Smooth muscle cell (in vitro differentiated cells): ENCODE measurements at regions not wholly inside any gene's neighbourhood (a gene's known extent, or its start where the extent isn't known, plus 50 kb on each side); places are given as distances from the start of the nearest gene placed in this dataset.

ENCODE experiments used
- DNase-seq: peaks from one replicate; lab custom pipeline; 2025; ENCODE audit not compliant: unreplicated experiment; lab: John Stamatoyannopoulos, UW
- H2AFZ ChIP-seq: fragments of 200-600 bp; sonication (generic); 2 replicates; pipeline ENCODE4 v1.6.0; 2016; ENCODE audit warnings: antibody characterized with exemption, low read depth, mild to moderate bottlenecking
- H3F3A ChIP-seq: fragments of 200-600 bp; sonication (generic); 2 replicates; pipeline ENCODE4 v1.6.0; 2017; ENCODE audit warnings: antibody characterized with exemption, low read depth
- H3K27ac ChIP-seq: fragments of 200-600 bp; sonication (generic); 2 replicates; pipeline ENCODE4 v1.5.1; 2016; ENCODE audit warnings: low read depth, mild to moderate bottlenecking
- H3K27me3 ChIP-seq: fragments of 200-600 bp; sonication (generic); 2 replicates; pipeline ENCODE4 v1.6.1; 2016; ENCODE audit warnings: low read depth, mild to moderate bottlenecking
- H3K36me3 ChIP-seq: fragments of 200-600 bp; sonication (generic); 2 replicates; pipeline ENCODE4 v1.5.1; 2016; ENCODE audit warnings: low read depth
- H3K4me1 ChIP-seq: fragments of 200-600 bp; sonication (generic); 2 replicates; pipeline ENCODE4 v1.5.1; 2016; ENCODE audit warnings: low read depth
- H3K4me2 ChIP-seq: fragments of 200-600 bp; sonication (generic); 2 replicates; pipeline ENCODE4 v1.6.0; 2016; ENCODE audit warnings: mild to moderate bottlenecking
- H3K4me3 ChIP-seq: fragments of 200-600 bp; sonication (generic); 2 replicates; pipeline ENCODE4 v1.5.1; 2016; ENCODE audit warnings: mild to moderate bottlenecking
- H3K79me2 ChIP-seq: fragments of 200-600 bp; sonication (generic); 2 replicates; pipeline ENCODE4 v1.6.0; 2016; ENCODE audit warnings: low read depth, mild to moderate bottlenecking
- H3K9ac ChIP-seq: fragments of 200-600 bp; sonication (generic); 2 replicates; pipeline ENCODE4 v1.6.0; 2016; ENCODE audit warnings: low read depth
- H3K9me3 ChIP-seq: fragments of 200-600 bp; sonication (generic); replicated peaks from 2 replicates; pipeline ENCODE4 v1.5.1; 2016; ENCODE audit warnings: low read depth
- H4K20me1 ChIP-seq: fragments of 200-600 bp; sonication (generic); 2 replicates; pipeline ENCODE4 v1.6.0; 2016; ENCODE audit warnings: low read depth
- CTCF ChIP-seq: fragments of 200-600 bp; sonication (generic); IDR thresholded peaks from 2 replicates; pipeline ENCODE4 v1.5.1; 2017; ENCODE audit warnings: borderline replicate concordance, mild to moderate bottlenecking, antibody characterized with exemption; ENCODE audit not compliant: insufficient read depth, poor library complexity, severe bottlenecking
- WGBS: methylation state at CpG from one replicate; pipeline ENCODE4 v1.1.7; 2016; ENCODE audit warnings: low lambda C conversion rate; 5-methylcytosine and 5-hydroxymethylcytosine counted together

- no peaks in the 10 kb centered on the region for H3K79me2 ChIP-seq
- H3F3A ChIP-seq, result no peaks in the 10 kb centered on the region
Measured at GRCh38 chr2:185130685-185131084, 532.4 kb downstream of the ZNF804A start.

GRCh38 chr2:185132501-185133041 is 534.2 kb downstream of the ZNF804A start:
- Histone ChIP-seq H2AFZ (no peak overlapping the region), H3K36me3 (no peaks in the 10 kb centered on the region), H3F3A (no peaks in the 10 kb centered on the region), H3K4me3 (no peak overlapping the region), H3K79me2 (no peaks in the 10 kb centered on the region), H3K4me1 (no peaks in the 10 kb centered on the region), H3K9me3 (no peaks in the 10 kb centered on the region), H4K20me1 (no peaks in the 10 kb centered on the region), H3K9ac (no peak overlapping the region), H3K27ac (no peak overlapping the region), H3K4me2 (no peak overlapping the region), H3K27me3 (no peaks in the 10 kb centered on the region)
- WGBS, result 95% methylated on average over 39 of the region's 39 CpGs
- DNase-seq, result no peak
- no peak for TF ChIP-seq CTCF

More at GRCh38 chr2:185130685-185131084, 532.4 kb downstream of the ZNF804A start:
- no peak overlapping the region for H3K9ac ChIP-seq
- DNase-seq, result no peak
- no peak overlapping the region for H2AFZ ChIP-seq
- H3K27ac ChIP-seq, result no peak overlapping the region
- H3K36me3 ChIP-seq, result no peaks in the 10 kb centered on the region
- no peaks in the 10 kb centered on the region for H3K4me1 ChIP-seq
- no peak for TF ChIP-seq CTCF
- H4K20me1 ChIP-seq, result no peaks in the 10 kb centered on the region
- no peaks in the 10 kb centered on the region for H3K27me3 ChIP-seq
- no peak overlapping the region for H3K4me3 ChIP-seq
- WGBS, result 87% methylated on average over 4 of the region's 4 CpGs
- H3K9me3 ChIP-seq, result no peaks in the 10 kb centered on the region
- no peak overlapping the region for H3K4me2 ChIP-seq

- no peak for DNase-seq
- no peaks in the 10 kb centered on the region for H3K36me3 ChIP-seq
- TF ChIP-seq CTCF, result no peak
- H3K9ac ChIP-seq, result no peak overlapping the region
- H3K27me3 ChIP-seq, result no peaks in the 10 kb centered on the region
- H3K4me3 ChIP-seq, result no peak overlapping the region
- no peak overlapping the region for H3K4me2 ChIP-seq
- no peaks in the 10 kb centered on the region for H3F3A ChIP-seq
- H3K79me2 ChIP-seq, result no peaks in the 10 kb centered on the region
- H2AFZ ChIP-seq, result no peak overlapping the region
- H3K9me3 ChIP-seq, result no peaks in the 10 kb centered on the region
- no peak overlapping the region for H3K27ac ChIP-seq
- no peaks in the 10 kb centered on the region for H3K4me1 ChIP-seq
- no peaks in the 10 kb centered on the region for H4K20me1 ChIP-seq
Measured at GRCh38 chr2:185137700-185138099, 539.4 kb downstream of the ZNF804A start.

- Histone ChIP-seq H2AFZ (no peak overlapping the region), H3K27ac (no peak overlapping the region), H3F3A (no peaks in the 10 kb centered on the region), H3K4me2 (no peak overlapping the region), H3K36me3 (no peaks in the 10 kb centered on the region), H3K79me2 (no peaks in the 10 kb centered on the region), H3K4me3 (no peak overlapping the region), H3K9me3 (no peaks in the 10 kb centered on the region), H4K20me1 (no peaks in the 10 kb centered on the region), H3K9ac (no peak overlapping the region), H3K4me1 (no peaks in the 10 kb centered on the region), H3K27me3 (no peaks in the 10 kb centered on the region)
- WGBS, result 81% methylated on average over 1 of the region's 1 CpG
- no peak for TF ChIP-seq CTCF
- no peak for DNase-seq
Measured at GRCh38 chr2:185142677-185143076, 544.3 kb downstream of the ZNF804A start.
